ENCODE measurements at regions not wholly inside any gene's neighbourhood (a gene's known extent, or its start where the extent isn't known, plus 50 kb on each side); places are given as distances from the start of the nearest gene placed in this dataset.
"Not testable (repeated sequence)": the region's sequence is repeated elsewhere in the genome, so short reads cannot be mapped to it uniquely, and the experiment has no call there.

DNA sequence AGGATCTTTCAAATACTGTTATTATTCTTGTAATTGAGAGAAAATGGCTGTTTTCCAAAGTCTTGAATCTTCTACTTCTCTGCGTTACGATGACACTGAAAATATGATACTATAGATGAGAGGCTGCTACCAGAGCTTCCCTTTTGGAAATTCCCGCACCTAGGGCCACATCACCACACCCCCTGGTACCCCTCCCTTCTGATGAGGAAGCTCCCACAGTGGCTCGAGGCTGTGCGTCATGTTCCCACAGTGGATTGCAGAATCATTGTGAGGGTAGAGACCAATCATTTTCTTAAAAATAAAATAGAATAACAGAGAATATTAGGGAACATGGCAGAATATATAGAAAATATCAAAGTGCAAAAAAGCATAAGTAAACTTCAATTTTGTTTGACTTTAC lies 268.9 kb upstream of the SMIM21 start:
- DNase-seq (ENCODE audit: low read depth in 1 of 2, low spot score in 1 of 2) = no peak
- H3K4me1 ChIP-seq (ENCODE audit: low read depth) = no peaks in the 10 kb centered on the region
- no peaks in the 10 kb centered on the region for H3K36me3 ChIP-seq
- no peaks in the 10 kb centered on the region for H3K27me3 ChIP-seq
- H3K27ac ChIP-seq = no peak overlapping the region
- TF ChIP-seq, protein P1, sequence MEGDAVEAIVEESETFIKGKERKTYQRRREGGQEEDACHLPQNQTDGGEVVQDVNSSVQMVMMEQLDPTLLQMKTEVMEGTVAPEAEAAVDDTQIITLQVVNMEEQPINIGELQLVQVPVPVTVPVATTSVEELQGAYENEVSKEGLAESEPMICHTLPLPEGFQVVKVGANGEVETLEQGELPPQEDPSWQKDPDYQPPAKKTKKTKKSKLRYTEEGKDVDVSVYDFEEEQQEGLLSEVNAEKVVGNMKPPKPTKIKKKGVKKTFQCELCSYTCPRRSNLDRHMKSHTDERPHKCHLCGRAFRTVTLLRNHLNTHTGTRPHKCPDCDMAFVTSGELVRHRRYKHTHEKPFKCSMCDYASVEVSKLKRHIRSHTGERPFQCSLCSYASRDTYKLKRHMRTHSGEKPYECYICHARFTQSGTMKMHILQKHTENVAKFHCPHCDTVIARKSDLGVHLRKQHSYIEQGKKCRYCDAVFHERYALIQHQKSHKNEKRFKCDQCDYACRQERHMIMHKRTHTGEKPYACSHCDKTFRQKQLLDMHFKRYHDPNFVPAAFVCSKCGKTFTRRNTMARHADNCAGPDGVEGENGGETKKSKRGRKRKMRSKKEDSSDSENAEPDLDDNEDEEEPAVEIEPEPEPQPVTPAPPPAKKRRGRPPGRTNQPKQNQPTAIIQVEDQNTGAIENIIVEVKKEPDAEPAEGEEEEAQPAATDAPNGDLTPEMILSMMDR (IDR thresholded peaks at IDR 0.05; ENCODE audit: low read depth, low read length) = no peak
- H3K9me3 ChIP-seq (ENCODE audit: low read depth) = no peaks in the 10 kb centered on the region
- H3K4me3 ChIP-seq = no peak overlapping the region

DNA sequence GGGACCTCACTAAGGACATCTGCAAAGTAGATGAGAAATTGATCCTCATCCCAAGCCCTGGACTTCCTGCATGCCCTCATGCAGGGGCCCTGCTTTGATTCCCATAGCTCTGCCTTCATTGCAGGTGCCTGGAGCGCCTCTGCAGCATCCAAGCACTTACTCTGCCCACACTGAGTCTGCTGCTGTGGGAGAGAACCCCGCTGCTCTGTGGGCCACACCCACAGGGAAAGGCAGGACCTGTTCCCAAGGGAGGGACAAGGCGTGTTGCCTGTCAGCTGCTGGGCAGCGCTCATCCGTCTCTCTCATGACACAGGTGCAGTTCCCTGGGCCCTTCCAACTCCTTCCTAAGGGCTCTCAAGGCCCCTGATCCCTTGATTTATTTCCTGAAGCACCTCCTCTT lies 266.8 kb upstream of the SMIM21 start:
- no peak for DNase-seq (ENCODE audit: low read depth in 1 of 2, low spot score in 1 of 2)
- TF ChIP-seq, protein P1 (IDR thresholded peaks at IDR 0.05; ENCODE audit: low read depth, low read length) = no peak
- Histone ChIP-seq H3K27me3 (no peaks in the 10 kb centered on the region), H3K9me3 (ENCODE audit: low read depth) (no peaks in the 10 kb centered on the region), H3K4me3 (no peak overlapping the region), H3K4me1 (ENCODE audit: low read depth) (no peaks in the 10 kb centered on the region), H3K36me3 (no peaks in the 10 kb centered on the region), H3K27ac (no peak overlapping the region)

DNA sequence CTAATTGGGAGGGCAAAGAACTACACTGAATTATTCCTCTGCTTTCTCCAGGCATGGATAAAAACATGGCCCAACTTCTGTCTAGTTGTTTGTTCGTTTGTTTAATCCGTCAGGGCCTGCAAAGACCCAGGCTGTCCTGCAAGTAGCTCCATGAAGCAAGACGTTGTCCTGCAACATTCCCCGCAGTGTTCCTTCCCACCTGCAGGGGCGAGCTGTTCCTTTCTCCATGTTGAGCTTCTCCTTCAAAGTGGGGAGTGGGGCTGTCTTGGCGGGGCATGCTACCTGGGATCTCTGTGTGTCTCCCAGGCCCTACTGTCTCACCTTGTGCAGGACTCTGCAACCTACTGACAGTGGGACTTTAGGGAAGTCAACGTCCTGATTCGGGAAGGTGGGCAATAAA lies 264.0 kb upstream of the SMIM21 start:
- Histone ChIP-seq H3K27me3 (no peaks in the 10 kb centered on the region), H3K36me3 (no peaks in the 10 kb centered on the region), H3K4me3 (no peak overlapping the region), H3K27ac (no peak overlapping the region), H3K9me3 (ENCODE audit: low read depth) (no peaks in the 10 kb centered on the region), H3K4me1 (ENCODE audit: low read depth) (no peaks in the 10 kb centered on the region)
- TF ChIP-seq, protein P1 (IDR thresholded peaks at IDR 0.05; ENCODE audit: low read depth, low read length) = no peak
- no peak for DNase-seq (ENCODE audit: low read depth in 1 of 2, low spot score in 1 of 2)

DNA sequence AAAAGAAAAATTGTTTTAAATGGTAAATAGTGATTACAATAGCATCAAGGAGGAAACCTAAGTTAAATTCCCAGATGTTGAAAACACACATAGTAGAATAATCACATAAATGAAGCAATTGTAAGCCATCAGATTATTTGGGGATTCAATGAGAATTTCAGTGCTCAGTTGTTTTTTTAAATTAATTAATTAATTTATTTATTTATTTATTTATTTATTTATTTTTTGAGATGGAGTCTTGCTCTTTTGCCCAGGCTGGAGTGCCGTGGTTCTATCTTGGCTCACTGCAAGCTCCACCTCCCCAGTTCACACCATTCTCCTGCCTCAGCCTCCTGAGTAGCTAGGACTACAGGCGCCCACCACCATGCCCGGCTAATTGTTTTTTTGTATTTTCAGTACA lies 262.8 kb upstream of the SMIM21 start:
- H3K27me3 ChIP-seq; H3K27ac ChIP-seq; DNase-seq (ENCODE audit: low read depth in 1 of 2, low spot score in 1 of 2); H3K4me3 ChIP-seq; H3K36me3 ChIP-seq; H3K9me3 ChIP-seq (ENCODE audit: low read depth); H3K4me1 ChIP-seq (ENCODE audit: low read depth): not testable (repeated sequence)

DNA sequence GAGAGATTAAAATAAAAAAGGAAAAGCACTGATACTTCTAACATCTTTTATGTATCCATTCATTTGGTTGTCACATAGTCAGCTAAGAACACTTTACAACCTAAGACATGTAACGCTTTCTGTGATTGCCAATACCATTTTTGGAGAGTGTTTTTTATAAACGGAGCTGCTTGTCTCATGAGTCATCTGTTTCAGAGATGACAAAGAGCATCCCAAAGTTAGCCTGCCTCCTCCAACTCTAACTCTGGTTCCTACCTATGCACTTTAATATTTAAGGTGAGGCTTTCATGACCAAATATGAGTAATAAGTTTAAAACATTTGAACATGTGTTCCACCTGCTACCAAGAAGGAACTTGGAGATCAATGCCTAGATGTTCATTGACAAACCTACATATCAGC lies 260.1 kb upstream of the SMIM21 start:
- no peak overlapping the region for H3K27ac ChIP-seq
- no peak overlapping the region for H3K4me3 ChIP-seq
- no peaks in the 10 kb centered on the region for H3K9me3 ChIP-seq (ENCODE audit: low read depth)
- no peaks in the 10 kb centered on the region for H3K27me3 ChIP-seq
- no peaks in the 10 kb centered on the region for H3K36me3 ChIP-seq
- TF ChIP-seq, protein P1 (IDR thresholded peaks at IDR 0.05; ENCODE audit: low read depth, low read length) = no peak
- DNase-seq (ENCODE audit: low read depth in 1 of 2, low spot score in 1 of 2) = no peak
- H3K4me1 ChIP-seq (ENCODE audit: low read depth) = no peaks in the 10 kb centered on the region

DNA sequence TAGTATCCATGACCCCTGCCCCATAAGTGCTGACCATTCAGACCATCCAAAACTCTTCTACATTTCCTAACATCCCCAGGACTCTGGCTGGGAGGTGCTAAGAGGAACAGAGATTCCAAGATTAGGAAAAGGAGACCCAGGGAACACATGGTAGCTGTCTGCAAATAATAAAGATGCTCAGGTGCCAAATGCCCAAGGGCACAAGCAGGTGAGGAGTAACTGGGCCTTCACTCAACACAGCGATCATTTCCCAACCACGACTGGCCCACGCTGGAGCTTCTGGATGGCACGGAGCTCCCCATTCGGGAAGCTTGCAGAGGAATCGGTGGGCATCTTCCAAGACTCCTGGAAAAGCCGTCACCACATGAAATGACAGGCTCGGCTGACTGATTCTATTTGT lies 255.9 kb upstream of the SMIM21 start:
- no peaks in the 10 kb centered on the region for H3K4me1 ChIP-seq (ENCODE audit: low read depth)
- H3K36me3 ChIP-seq = no peaks in the 10 kb centered on the region
- DNase-seq (ENCODE audit: low read depth in 1 of 2, low spot score in 1 of 2) = no peak
- H3K27me3 ChIP-seq = no peaks in the 10 kb centered on the region
- H3K27ac ChIP-seq = no peak overlapping the region
- no peaks in the 10 kb centered on the region for H3K9me3 ChIP-seq (ENCODE audit: low read depth)
- H3K4me3 ChIP-seq = no peak overlapping the region
- TF ChIP-seq, protein P1 (IDR thresholded peaks at IDR 0.05; ENCODE audit: low read depth, low read length) = no peak
